ENCODE measurements at regions not wholly inside any gene's neighbourhood (a gene's known extent, or its start where the extent isn't known, plus 50 kb on each side); places are given as distances from the start of the nearest gene placed in this dataset.

GRCh38 chr21:35749904-35750303, 310.4 kb downstream of the SETD4 start:
- H3K27ac ChIP-seq (ENCODE audit: extremely low read length, insufficient read depth, low read length), result no peak overlapping the region
- intact Hi-C loops (cut with micrococcal nuclease; ENCODE audit: unreplicated experiment), result no loop called here
- no peaks in the 10 kb centered on the region for H4K20me1 ChIP-seq (ENCODE audit: insufficient read depth, low read length)
- H3K9ac ChIP-seq (ENCODE audit: insufficient read depth, low read depth, low read length), result no peak overlapping the region
- WGBS (ENCODE audit: low lambda C conversion rate), result 24% methylated on average over 3 of the region's 3 CpGs
- no peaks in the 10 kb centered on the region for H3K9me3 ChIP-seq (ENCODE audit: low read length)
- ATAC-seq, result no peak
- H3K4me3 ChIP-seq (replicated peaks in 1 of 3; ENCODE audit: insufficient read depth in 1 of 3, low read depth in 2 of 3, low read length in 3 of 3), result no peak overlapping the region
- H2AFZ ChIP-seq (ENCODE audit: low read length), result no peak overlapping the region
- ChIA-PET POLR2A (no interaction called here), CTCF (ENCODE audit: low intra/inter-chr PET ratio, low total read pairs) (no interaction called here)
- TF ChIP-seq HOXA3 (CRISPR knock-in tag; IDR thresholded peaks at IDR 0.05) (no peak), ATF1 (CRISPR knock-in tag; IDR thresholded peaks at IDR 0.05) (no peak), GLI4 (CRISPR knock-in tag; IDR thresholded peaks at IDR 0.05; ENCODE audit: borderline replicate concordance) (no peak), ZNF562 (CRISPR knock-in tag; IDR thresholded peaks at IDR 0.05; ENCODE audit: borderline replicate concordance) (no peak), YEATS4 (CRISPR knock-in tag; IDR thresholded peaks at IDR 0.05; ENCODE audit: borderline replicate concordance) (no peak), ZBTB37 (CRISPR knock-in tag; IDR thresholded peaks at IDR 0.05) (no peak), RBM22 (optimal IDR thresholded peaks at IDR 0.05; ENCODE audit: low read length) (no peak), IKZF1 (IDR thresholded peaks at IDR 0.05) (no peak)
- no peak for DNase-seq (ENCODE audit: low spot score)
- FAIRE-seq, result no peak
- no peak overlapping the region for H3K4me2 ChIP-seq (ENCODE audit: low read depth, low read length)
- in situ Hi-C loops (cut with HindIII; ENCODE audit: extremely low pct_ligation_motif_present, low pct_unique_long_range_greater_than_20kb), result no loop called here
- no TSS peak for BruUV-seq (replicated peaks)
- H3K79me2 ChIP-seq (ENCODE audit: insufficient read depth, low read length), result no peaks in the 10 kb centered on the region
- no peaks in the 10 kb centered on the region for H3K36me3 ChIP-seq (replicated peaks in 1 of 2; ENCODE audit: control insufficient read depth in 1 of 2, insufficient read depth in 2 of 2, low read length in 2 of 2)
- no peaks in the 10 kb centered on the region for H3K27me3 ChIP-seq (ENCODE audit: control insufficient read depth in 1 of 2, insufficient read depth in 2 of 2, low read length in 2 of 2)
- H3K4me1 ChIP-seq (ENCODE audit: insufficient read depth, low read length), result no peaks in the 10 kb centered on the region

- in situ Hi-C loops (cut with HindIII; ENCODE audit: extremely low pct_ligation_motif_present, low pct_unique_long_range_greater_than_20kb) (no loop called here), intact Hi-C loops (cut with micrococcal nuclease; ENCODE audit: unreplicated experiment) (no loop called here)
- 7% methylated on average over 3 of the region's 3 CpGs for WGBS (ENCODE audit: low lambda C conversion rate)
- BruUV-seq (replicated peaks), result no TSS peak
- FAIRE-seq, result no peak
- no peak for TF ChIP-seq ZNF709 (CRISPR knock-in tag; IDR thresholded peaks at IDR 0.05)
- H3K4me2 ChIP-seq (ENCODE audit: low read depth, low read length), result no peak overlapping the region
- H3K4me1 ChIP-seq (ENCODE audit: insufficient read depth, low read length), result no peaks in the 10 kb centered on the region
- ATAC-seq, result no peak
- no peaks in the 10 kb centered on the region for H4K20me1 ChIP-seq (ENCODE audit: insufficient read depth, low read length)
- CTCF ChIA-PET (ENCODE audit: low intra/inter-chr PET ratio, low total read pairs), result no interaction called here
- no peaks in the 10 kb centered on the region for H3K79me2 ChIP-seq (ENCODE audit: insufficient read depth, low read length)
- H3K4me3 ChIP-seq (replicated peaks in 1 of 3; ENCODE audit: insufficient read depth in 1 of 3, low read depth in 2 of 3, low read length in 3 of 3), result no peak overlapping the region
- H3K9me3 ChIP-seq (ENCODE audit: low read length), result no peaks in the 10 kb centered on the region
- no peak for DNase-seq (ENCODE audit: low spot score)
- no peak overlapping the region for H3K9ac ChIP-seq (ENCODE audit: insufficient read depth, low read depth, low read length)
- no peak overlapping the region for H2AFZ ChIP-seq (ENCODE audit: low read length)
- no peaks in the 10 kb centered on the region for H3K36me3 ChIP-seq (replicated peaks in 1 of 2; ENCODE audit: control insufficient read depth in 1 of 2, insufficient read depth in 2 of 2, low read length in 2 of 2)
- POLR2A ChIA-PET, result no interaction called here
- H3K27ac ChIP-seq (ENCODE audit: extremely low read length, insufficient read depth, low read length), result no peak overlapping the region
- no peaks in the 10 kb centered on the region for H3K27me3 ChIP-seq (ENCODE audit: control insufficient read depth in 1 of 2, insufficient read depth in 2 of 2, low read length in 2 of 2)
Observed at GRCh38 chr21:35748678-35749314, 311.5 kb downstream of the SETD4 start.

All from HepG2 (cell line).